ACC112 (cell line): ENCODE measurements at regions not wholly inside any gene's neighbourhood (a gene's known extent, or its start where the extent isn't known, plus 50 kb on each side); places are given as distances from the start of the nearest gene placed in this dataset.

Source experiments
- H2AFZ ChIP-seq: fragments of 200-600 bp; sonication (generic); one replicate; pipeline ENCODE4 v1.6.0; 2017; ENCODE audit warnings: antibody characterized with exemption, low read length; ENCODE audit not compliant: unreplicated experiment
- H3K27ac ChIP-seq: fragments of 200-600 bp; sonication (generic); 2 replicates; pipeline ENCODE4 v1.5.1; 2014; ENCODE audit warnings: low read depth, mild to moderate bottlenecking, antibody characterized with exemption, low read length, moderate library complexity
- H3K27me3 ChIP-seq: fragments of 200-600 bp; sonication (generic); 2 replicates; pipeline ENCODE4 v1.6.1; 2014; ENCODE audit warnings: mild to moderate bottlenecking, antibody characterized with exemption, low read length, moderate library complexity, mixed read lengths; ENCODE audit not compliant: insufficient read depth
- H3K36me3 ChIP-seq: fragments of 200-600 bp; sonication (generic); 2 replicates; pipeline ENCODE4 v1.6.1; 2016; ENCODE audit warnings: mild to moderate bottlenecking, antibody characterized with exemption, low read length, moderate library complexity, mixed read lengths; ENCODE audit not compliant: insufficient read depth
- H3K4me1 ChIP-seq: fragments of 200-600 bp; sonication (generic); one replicate; pipeline ENCODE4 v1.6.1; 2016; ENCODE audit warnings: low read length, mixed read lengths; ENCODE audit not compliant: insufficient read depth, unreplicated experiment, control insufficient read depth
- H3K4me3 ChIP-seq: fragments of 200-600 bp; sonication (generic); 2 replicates; pipeline ENCODE4 v1.5.1; 2014; ENCODE audit warnings: mild to moderate bottlenecking, low read depth, low read length
- H3K79me2 ChIP-seq: fragments of 200-600 bp; sonication (generic); one replicate; pipeline ENCODE4 v1.6.0; 2016; ENCODE audit warnings: low read length; ENCODE audit not compliant: control insufficient read depth, unreplicated experiment, insufficient read depth

- Histone ChIP-seq H3K36me3 (no peaks in the 10 kb centered on the region), H2AFZ (no peak overlapping the region), H3K79me2 (no peaks in the 10 kb centered on the region), H3K27me3 (no peaks in the 10 kb centered on the region), H3K4me1 (peaks cover 11% of the 10 kb centered on the region), H3K4me3 (no peak overlapping the region), H3K27ac (peak overlapping the region; percentile 88)
Measured at GRCh38 chr1:186620566-186621350, 59.5 kb downstream of the PTGS2 start.

- Histone ChIP-seq H3K79me2 (no peaks in the 10 kb centered on the region), H2AFZ (peak overlapping the region; percentile 99), H3K4me1 (peaks cover 11% of the 10 kb centered on the region), H3K27me3 (no peaks in the 10 kb centered on the region), H3K36me3 (no peaks in the 10 kb centered on the region), H3K27ac (peak overlapping the region; percentile 81), H3K4me3 (peak overlapping the region; percentile 87)
Measured at GRCh38 chr1:186618401-186619170, 61.6 kb downstream of the PTGS2 start.

- Histone ChIP-seq H3K36me3 (no peaks in the 10 kb centered on the region), H2AFZ (peak overlapping the region; percentile 94), H3K4me1 (peaks cover 11% of the 10 kb centered on the region), H3K79me2 (no peaks in the 10 kb centered on the region), H3K4me3 (peak overlapping the region; percentile 87), H3K27ac (peak overlapping the region; percentile 81; the same call in 1 of the 2 replicates), H3K27me3 (no peaks in the 10 kb centered on the region)
Measured at GRCh38 chr1:186617926-186618325, 62.3 kb downstream of the PTGS2 start.

GRCh38 chr1:186616511-186616910, 63.7 kb downstream of the PTGS2 start:
- Histone ChIP-seq H3K27ac (no peak overlapping the region), H3K4me1 (peaks cover 11% of the 10 kb centered on the region), H3K79me2 (no peaks in the 10 kb centered on the region), H2AFZ (no peak overlapping the region), H3K27me3 (no peaks in the 10 kb centered on the region), H3K36me3 (no peaks in the 10 kb centered on the region), H3K4me3 (no peak overlapping the region)

GRCh38 chr1:186615332-186615731, 64.9 kb downstream of the PTGS2 start:
- Histone ChIP-seq H3K36me3 (no peaks in the 10 kb centered on the region), H3K4me1 (peaks cover 7% of the 10 kb centered on the region), H3K4me3 (no peak overlapping the region), H3K79me2 (no peaks in the 10 kb centered on the region), H3K27me3 (no peaks in the 10 kb centered on the region), H3K27ac (no peak overlapping the region), H2AFZ (no peak overlapping the region)

GRCh38 chr1:186611156-186611555, 69.1 kb downstream of the PTGS2 start:
- H2AFZ ChIP-seq, result no peak overlapping the region

GRCh38 chr1:186609183-186609582, 71.0 kb downstream of the PTGS2 start:
- H3K4me3 ChIP-seq, result no peak overlapping the region
- no peaks in the 10 kb centered on the region for H3K79me2 ChIP-seq
- H3K36me3 ChIP-seq, result no peaks in the 10 kb centered on the region
- H2AFZ ChIP-seq, result no peak overlapping the region
- H3K27ac ChIP-seq, result no peak overlapping the region
- no peaks in the 10 kb centered on the region for H3K27me3 ChIP-seq
- H3K4me1 ChIP-seq, result no peaks in the 10 kb centered on the region

More at GRCh38 chr1:186611156-186611555, 69.1 kb downstream of the PTGS2 start:
- Histone ChIP-seq H3K27me3 (no peaks in the 10 kb centered on the region), H3K36me3 (no peaks in the 10 kb centered on the region), H3K4me3 (no peak overlapping the region), H3K79me2 (no peaks in the 10 kb centered on the region), H3K4me1 (no peaks in the 10 kb centered on the region), H3K27ac (no peak overlapping the region)

- Histone ChIP-seq H2AFZ (peak overlapping the region; percentile 11), H3K27me3 (no peaks in the 10 kb centered on the region), H3K4me3 (no peak overlapping the region), H3K79me2 (no peaks in the 10 kb centered on the region), H3K27ac (no peak overlapping the region), H3K4me1 (no peaks in the 10 kb centered on the region), H3K36me3 (no peaks in the 10 kb centered on the region)
Measured at GRCh38 chr1:186605762-186606350, 74.4 kb downstream of the PTGS2 start.

GRCh38 chr1:186595969-186596368, 84.3 kb downstream of the PTGS2 start:
- Histone ChIP-seq H3K4me1 (no peaks in the 10 kb centered on the region), H3K27me3 (no peaks in the 10 kb centered on the region), H3K36me3 (no peaks in the 10 kb centered on the region), H3K27ac (no peak overlapping the region), H3K79me2 (no peaks in the 10 kb centered on the region), H3K4me3 (no peak overlapping the region), H2AFZ (no peak overlapping the region)

- no peaks in the 10 kb centered on the region for H3K36me3 ChIP-seq
- H3K79me2 ChIP-seq, result no peaks in the 10 kb centered on the region
- H3K27me3 ChIP-seq, result no peaks in the 10 kb centered on the region
- H3K4me1 ChIP-seq, result peaks cover 16% of the 10 kb centered on the region
- no peak overlapping the region for H3K27ac ChIP-seq
- no peak overlapping the region for H2AFZ ChIP-seq
- no peak overlapping the region for H3K4me3 ChIP-seq
Measured at GRCh38 chr1:186578325-186579016, 101.8 kb downstream of the PTGS2 start.
